ENCODE measurements at regions not wholly inside any gene's neighbourhood (a gene's known extent, or its start where the extent isn't known, plus 50 kb on each side); places are given as distances from the start of the nearest gene placed in this dataset.

- DNase-seq: no peak
These were observed 265.1 kb upstream of the CAMK1G start for GRCh38 chr1:209318181-209319056.

GRCh38 chr1:209319057-209319432 is 264.5 kb upstream of the CAMK1G start:
- DNase-seq: no peak

- no peak for DNase-seq
These were observed 264.0 kb upstream of the CAMK1G start for GRCh38 chr1:209319549-209319948.

GRCh38 chr1:209323743-209324142 is 259.8 kb upstream of the CAMK1G start:
- no peak for DNase-seq

GRCh38 chr1:209324901-209325871 is 258.3 kb upstream of the CAMK1G start:
- DNase-seq: no peak

- no peak for DNase-seq
These were observed 257.4 kb upstream of the CAMK1G start for GRCh38 chr1:209326076-209326475.

GRCh38 chr1:209326831-209327230 is 256.7 kb upstream of the CAMK1G start:
- no peak for DNase-seq

- no peak for DNase-seq
These were observed 255.3 kb upstream of the CAMK1G start for GRCh38 chr1:209328196-209328595.

- DNase-seq: no peak
These were observed 248.3 kb upstream of the CAMK1G start for GRCh38 chr1:209335178-209335577.

- DNase-seq: no peak
These were observed 242.4 kb upstream of the CAMK1G start for GRCh38 chr1:209341146-209341545.

- no peak for DNase-seq
These were observed 241.7 kb upstream of the CAMK1G start for GRCh38 chr1:209341673-209342420.

- no peak for DNase-seq
These were observed 240.9 kb upstream of the CAMK1G start for GRCh38 chr1:209342441-209343175.

GRCh38 chr1:209343511-209343910 is 240.0 kb upstream of the CAMK1G start:
- DNase-seq: no peak

GRCh38 chr1:209344156-209344555 is 239.4 kb upstream of the CAMK1G start:
- no peak for DNase-seq

- DNase-seq: no peak
These were observed 233.9 kb upstream of the CAMK1G start for GRCh38 chr1:209349363-209350308.

- no peak for DNase-seq
These were observed 230.5 kb upstream of the CAMK1G start for GRCh38 chr1:209353053-209353452.

GRCh38 chr1:209354111-209354839 is 229.2 kb upstream of the CAMK1G start:
- peak; percentile 2 for DNase-seq

- no peak for DNase-seq
These were observed 228.7 kb upstream of the CAMK1G start for GRCh38 chr1:209354840-209355165.

- no peak for DNase-seq
These were observed 228.1 kb upstream of the CAMK1G start for GRCh38 chr1:209355415-209355814.

- no peak for DNase-seq
These were observed 226.5 kb upstream of the CAMK1G start for GRCh38 chr1:209356976-209357377.

GRCh38 chr1:209363112-209363511 is 220.4 kb upstream of the CAMK1G start:
- DNase-seq: no peak

All from activated effector memory CD4-positive, alpha-beta T cell treated with Interleukin-2 at 50 U/mL for 16 hours (primary cell).